Muscle layer of duodenum (tissue), 2 donors: ENCODE measurements at regions not wholly inside any gene's neighbourhood (a gene's known extent, or its start where the extent isn't known, plus 50 kb on each side); places are given as distances from the start of the nearest gene placed in this dataset.

Experiments
- H3K27ac ChIP-seq: one replicate; pipeline ENCODE4 v1.7.0; 2013; ENCODE audit warnings: mild to moderate bottlenecking, low read length
- H3K27me3 ChIP-seq: one replicate; pipeline ENCODE4 v1.7.0; 2013; ENCODE audit warnings: low read depth, mild to moderate bottlenecking, control low read depth, low read length
- H3K36me3 ChIP-seq, 2 donors: one replicate each; pipeline ENCODE4 v1.7.0; 2013; ENCODE audit warnings: low read length in 2 of 2, control low read depth in 1 of 2, mild to moderate bottlenecking in 1 of 2; ENCODE audit not compliant: insufficient read depth in 2 of 2, control insufficient read depth in 1 of 2
- H3K4me1 ChIP-seq, 2 donors: one replicate each; pipeline ENCODE4 v1.7.0; 2013; ENCODE audit warnings: low read length in 2 of 2, mild to moderate bottlenecking in 2 of 2, control low read depth in 1 of 2, moderate library complexity in 1 of 2; ENCODE audit not compliant: insufficient read depth in 2 of 2, control insufficient read depth in 1 of 2
- H3K4me3 ChIP-seq, 2 donors: one replicate each; pipeline ENCODE4 v1.7.0; 2013; ENCODE audit warnings: low read length in 2 of 2, low read depth in 1 of 2, mild to moderate bottlenecking in 1 of 2
- H3K9me3 ChIP-seq, 2 donors: one replicate each; pipeline ENCODE4 v1.7.0; 2013; ENCODE audit warnings: low read length in 2 of 2, control low read depth in 1 of 2, mild to moderate bottlenecking in 1 of 2; ENCODE audit not compliant: control insufficient read depth in 1 of 2
- donor health status: healthy.

GRCh38 chr2:45134014-45134413, 124.8 kb upstream of the SIX2 start:
- H3K36me3 ChIP-seq: no peaks in the 10 kb centered on the region
- peaks cover 0 to 3% of the 10 kb centered on the region in 2 donors for H3K4me1 ChIP-seq
- no peak overlapping the region for H3K4me3 ChIP-seq
- no peaks in the 10 kb centered on the region for H3K27me3 ChIP-seq
- H3K27ac ChIP-seq: no peak overlapping the region
- no peaks in the 10 kb centered on the region for H3K9me3 ChIP-seq

- no peaks in the 10 kb centered on the region for H3K27me3 ChIP-seq
- no peak overlapping the region for H3K4me3 ChIP-seq
- no peaks in the 10 kb centered on the region for H3K36me3 ChIP-seq
- H3K4me1 ChIP-seq: peaks cover 0 to 3% of the 10 kb centered on the region in 2 donors
- H3K9me3 ChIP-seq: no peaks in the 10 kb centered on the region
- H3K27ac ChIP-seq: no peak overlapping the region
These were observed 123.3 kb upstream of the SIX2 start for GRCh38 chr2:45132551-45132950.

- H3K4me3 ChIP-seq: no peak overlapping the region
- no peaks in the 10 kb centered on the region for H3K36me3 ChIP-seq
- H3K27me3 ChIP-seq: no peaks in the 10 kb centered on the region
- H3K4me1 ChIP-seq: peaks cover 0 to 3% of the 10 kb centered on the region in 2 donors
- H3K9me3 ChIP-seq: no peaks in the 10 kb centered on the region
- no peak overlapping the region for H3K27ac ChIP-seq
These were observed 122.3 kb upstream of the SIX2 start for GRCh38 chr2:45131587-45131986.

GRCh38 chr2:45130736-45131135, 121.5 kb upstream of the SIX2 start:
- no peaks in the 10 kb centered on the region for H3K9me3 ChIP-seq
- H3K36me3 ChIP-seq: no peaks in the 10 kb centered on the region
- H3K4me1 ChIP-seq: peaks cover 0 to 3% of the 10 kb centered on the region in 2 donors
- no peak overlapping the region for H3K27ac ChIP-seq
- H3K4me3 ChIP-seq: no peak overlapping the region
- H3K27me3 ChIP-seq: no peaks in the 10 kb centered on the region

GRCh38 chr2:45128580-45128997, 119.3 kb upstream of the SIX2 start:
- Histone ChIP-seq H3K4me1 (no peaks in the 10 kb centered on the region), H3K9me3 (no peaks in the 10 kb centered on the region), H3K4me3 (no peak overlapping the region), H3K36me3 (no peaks in the 10 kb centered on the region), H3K27ac (no peak overlapping the region), H3K27me3 (no peaks in the 10 kb centered on the region)

- H3K27me3 ChIP-seq: no peaks in the 10 kb centered on the region
- no peaks in the 10 kb centered on the region for H3K4me1 ChIP-seq
- H3K36me3 ChIP-seq: no peaks in the 10 kb centered on the region
- H3K4me3 ChIP-seq: no peak overlapping the region
- no peak overlapping the region for H3K27ac ChIP-seq
- H3K9me3 ChIP-seq: no peaks in the 10 kb centered on the region
These were observed 118.6 kb upstream of the SIX2 start for GRCh38 chr2:45127891-45128290.

GRCh38 chr2:45127321-45127720, 118.1 kb upstream of the SIX2 start:
- H3K4me1 ChIP-seq: no peaks in the 10 kb centered on the region

GRCh38 chr2:45125232-45125631, 116.0 kb upstream of the SIX2 start:
- Histone ChIP-seq H3K27me3 (no peaks in the 10 kb centered on the region), H3K27ac (no peak overlapping the region), H3K4me1 (no peaks in the 10 kb centered on the region), H3K4me3 (no peak overlapping the region), H3K36me3 (no peaks in the 10 kb centered on the region), H3K9me3 (no peaks in the 10 kb centered on the region)

More at GRCh38 chr2:45127321-45127720, 118.1 kb upstream of the SIX2 start:
- no peaks in the 10 kb centered on the region for H3K9me3 ChIP-seq
- no peak overlapping the region for H3K4me3 ChIP-seq
- H3K27ac ChIP-seq: no peak overlapping the region
- no peaks in the 10 kb centered on the region for H3K27me3 ChIP-seq
- no peaks in the 10 kb centered on the region for H3K36me3 ChIP-seq

- Histone ChIP-seq H3K27ac (no peak overlapping the region), H3K9me3 (no peaks in the 10 kb centered on the region), H3K27me3 (no peaks in the 10 kb centered on the region), H3K36me3 (no peaks in the 10 kb centered on the region), H3K4me1 (no peaks in the 10 kb centered on the region), H3K4me3 (no peak overlapping the region)
These were observed 115.2 kb upstream of the SIX2 start for GRCh38 chr2:45124456-45124855.

GRCh38 chr2:45123521-45124191, 114.4 kb upstream of the SIX2 start:
- Histone ChIP-seq H3K36me3 (no peaks in the 10 kb centered on the region), H3K27me3 (no peaks in the 10 kb centered on the region), H3K4me3 (no peak overlapping the region), H3K4me1 (no peaks in the 10 kb centered on the region), H3K27ac (no peak overlapping the region), H3K9me3 (no peaks in the 10 kb centered on the region)

- Histone ChIP-seq H3K36me3 (no peaks in the 10 kb centered on the region), H3K27ac (no peak overlapping the region), H3K9me3 (no peaks in the 10 kb centered on the region), H3K27me3 (no peaks in the 10 kb centered on the region), H3K4me3 (no peak overlapping the region), H3K4me1 (no peaks in the 10 kb centered on the region)
These were observed 113.8 kb upstream of the SIX2 start for GRCh38 chr2:45123065-45123464.
